NCI-H2107 treated with DMSO at 0.1 percent for 48 hours (cell line): ENCODE measurements at regions not wholly inside any gene's neighbourhood (a gene's known extent, or its start where the extent isn't known, plus 50 kb on each side); places are given as distances from the start of the nearest gene placed in this dataset.

Experiments used
- DNase-seq: peaks from one replicate; lab custom pipeline; 2025; ENCODE audit not compliant: unreplicated experiment; lab: John Stamatoyannopoulos, UW

- no peak for DNase-seq
Observed at GRCh38 chr2:129847043-129847442, 132.4 kb upstream of the RAB6C start.

DNA sequence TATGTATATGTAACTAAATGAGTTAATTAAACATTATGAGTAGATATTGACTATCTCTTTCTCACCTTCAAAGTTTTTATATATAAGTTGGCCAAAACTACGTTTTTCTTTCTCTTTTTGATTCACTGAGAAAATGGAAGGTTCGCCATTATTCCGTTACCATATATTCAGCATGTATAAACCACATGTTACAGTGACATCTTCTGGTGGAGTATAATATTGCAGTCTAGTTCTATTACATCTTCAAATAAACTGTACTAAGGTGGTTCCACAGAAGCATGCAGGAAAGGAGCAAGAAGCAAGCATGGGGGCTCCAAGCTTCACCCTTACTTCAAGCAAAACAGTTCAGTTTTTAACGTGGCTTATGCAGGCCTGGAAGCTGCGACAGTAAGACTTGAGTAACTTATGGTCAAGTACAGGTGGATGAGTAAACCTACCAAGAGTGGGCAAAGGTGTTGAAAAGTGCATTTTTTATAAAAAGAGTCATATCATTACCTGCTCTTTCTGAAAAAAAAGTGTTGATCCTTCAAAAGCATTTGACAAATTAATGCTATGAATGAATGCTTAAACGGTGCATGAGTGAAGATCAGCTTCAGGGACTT, 129.8 kb upstream of the RAB6C start:
- DNase-seq, result peak; percentile 59

GRCh38 chr2:129857200-129857599, 122.3 kb upstream of the RAB6C start:
- peak; percentile 23 for DNase-seq

DNA sequence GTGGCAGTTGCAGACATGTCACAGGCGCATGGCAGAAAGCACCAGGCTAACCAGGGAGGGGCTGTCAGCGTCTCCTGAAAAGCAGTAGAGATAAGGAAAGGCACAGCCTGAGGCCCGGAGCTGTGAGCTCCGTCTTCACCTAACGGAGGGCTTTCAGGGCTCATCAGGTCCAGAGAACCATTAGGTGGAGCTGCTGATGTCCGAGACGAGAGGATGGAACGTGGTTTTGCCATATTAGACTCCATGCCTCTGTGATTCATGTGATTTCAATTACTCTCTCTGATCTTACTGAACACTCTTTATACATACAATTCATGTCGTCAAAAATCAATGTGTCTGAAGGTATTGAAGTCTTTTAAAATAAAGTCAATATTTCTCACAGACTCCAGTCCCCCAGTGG, 120.3 kb upstream of the RAB6C start:
- no peak for DNase-seq

- no peak for DNase-seq
Observed at GRCh38 chr2:129860088-129860487, 119.4 kb upstream of the RAB6C start.

DNA sequence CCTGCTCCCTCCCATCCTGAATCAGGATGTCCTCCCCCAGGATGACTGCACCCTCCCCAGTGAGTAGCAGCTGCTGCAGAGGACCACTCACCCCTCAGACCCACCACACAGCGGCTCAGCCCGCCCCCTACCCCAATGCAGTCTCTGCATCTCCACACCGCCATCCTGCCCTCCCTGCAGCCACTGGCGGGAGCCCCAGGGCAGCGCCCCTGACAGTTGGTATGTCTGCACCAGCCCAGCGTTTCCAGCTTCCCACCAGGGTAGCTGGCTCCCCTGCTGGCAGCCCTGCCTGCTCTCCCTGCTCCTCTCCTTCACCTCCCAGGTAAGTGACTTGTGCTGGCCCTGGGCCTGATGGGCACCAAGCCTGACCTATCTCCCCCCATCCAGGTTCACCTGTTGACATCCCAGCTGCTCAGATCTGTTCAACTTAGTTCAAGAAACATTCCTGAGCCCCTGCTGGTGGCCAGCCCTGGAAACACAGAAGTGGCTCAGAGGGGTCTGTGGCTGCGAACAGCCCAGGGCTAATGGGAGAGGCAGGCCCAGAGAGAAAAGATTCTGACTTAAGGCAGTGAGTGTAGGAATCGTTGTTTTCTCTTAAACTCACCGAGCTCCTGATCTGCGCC, 117.7 kb upstream of the RAB6C start:
- DNase-seq, result no peak

DNA sequence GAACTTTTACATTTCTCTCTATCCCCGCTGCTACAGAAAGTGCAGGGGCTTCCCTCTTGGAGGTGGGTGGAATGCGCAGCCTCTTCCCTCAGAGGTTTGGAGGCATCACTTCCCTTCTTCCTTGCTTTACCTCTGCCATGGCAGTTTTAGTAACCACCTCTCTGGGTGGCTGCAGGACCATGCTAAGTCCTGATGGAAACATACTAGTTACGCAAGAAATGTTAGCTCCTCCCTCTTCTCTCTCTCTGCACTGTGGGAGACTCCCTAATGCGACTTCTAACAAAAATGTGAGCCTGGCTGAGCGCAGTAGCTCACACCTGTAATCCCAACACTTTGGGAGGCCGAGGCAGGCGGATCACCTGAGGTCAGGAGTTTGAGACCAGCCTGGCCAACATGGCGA, 116.8 kb upstream of the RAB6C start:
- DNase-seq, result no peak

GRCh38 chr2:129863350-129863749, 116.1 kb upstream of the RAB6C start:
- DNase-seq, result no peak

DNA sequence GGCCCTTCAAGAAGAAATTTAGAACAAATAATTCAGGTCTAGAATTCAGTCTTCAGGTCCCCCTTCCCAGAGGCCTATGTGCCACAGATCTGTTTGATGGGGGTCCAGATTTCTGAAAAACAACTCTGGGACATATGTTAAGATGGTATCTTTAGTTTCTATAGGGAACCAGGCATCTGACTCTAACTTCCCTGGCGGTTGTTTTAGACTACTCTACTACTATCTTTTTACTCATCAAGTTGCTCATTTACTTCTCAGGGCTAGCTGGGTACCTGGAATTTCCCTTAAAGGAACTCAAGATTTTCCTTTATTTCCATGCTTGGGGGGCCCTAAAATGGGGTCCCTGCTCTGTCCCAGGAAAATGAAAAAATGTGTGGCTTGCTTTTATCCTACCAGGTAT, 114.7 kb upstream of the RAB6C start:
- no peak for DNase-seq

DNA sequence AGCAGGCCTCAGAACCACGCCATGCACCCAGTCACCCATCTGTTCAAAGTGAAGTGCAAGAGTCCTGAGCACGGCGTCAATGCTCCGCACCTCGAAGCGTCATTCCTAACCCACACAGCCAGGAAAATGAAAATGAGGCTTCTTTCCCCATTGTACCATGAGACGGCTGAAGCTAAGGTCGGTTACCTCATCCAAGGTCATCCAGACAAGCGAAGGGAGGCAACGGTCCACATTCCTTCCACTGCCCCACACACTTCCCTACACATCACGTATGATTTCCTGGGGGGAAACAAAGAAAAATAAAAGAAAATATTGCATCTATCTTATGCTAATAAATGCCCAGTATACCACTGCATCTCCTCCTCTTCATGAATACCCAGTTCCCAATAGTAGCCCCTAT, 113.5 kb upstream of the RAB6C start:
- DNase-seq, result no peak

- no peak for DNase-seq
Observed at GRCh38 chr2:129866391-129866790, 113.1 kb upstream of the RAB6C start.

- no peak for DNase-seq
Observed at GRCh38 chr2:129868151-129868550, 111.3 kb upstream of the RAB6C start.

DNA sequence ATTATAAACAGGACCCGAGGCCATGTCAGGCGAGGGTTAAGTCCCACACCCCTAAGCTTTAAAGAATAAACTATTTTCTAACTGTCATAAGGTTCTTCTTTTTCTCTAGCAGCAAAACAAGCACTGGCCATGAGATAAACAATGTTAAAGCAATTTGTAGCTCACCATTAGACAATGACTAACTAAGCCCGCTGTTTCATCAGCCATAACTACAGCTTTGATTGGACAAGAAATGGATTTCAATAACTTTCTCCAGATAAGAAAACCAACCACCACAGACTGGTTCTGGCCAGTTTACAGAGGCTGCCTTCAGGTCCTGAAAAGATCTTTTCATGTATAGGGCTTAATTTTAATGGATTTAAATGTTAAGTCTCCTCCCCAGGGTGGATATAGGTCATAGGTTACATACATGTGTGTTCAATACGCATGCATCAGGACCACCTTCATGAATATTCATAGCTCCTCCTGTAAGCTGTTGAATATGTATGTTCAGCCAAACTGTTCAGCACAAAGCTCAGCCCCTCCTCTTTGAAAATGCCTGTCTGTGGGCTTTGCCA, 108.7 kb upstream of the RAB6C start:
- no peak for DNase-seq

DNA sequence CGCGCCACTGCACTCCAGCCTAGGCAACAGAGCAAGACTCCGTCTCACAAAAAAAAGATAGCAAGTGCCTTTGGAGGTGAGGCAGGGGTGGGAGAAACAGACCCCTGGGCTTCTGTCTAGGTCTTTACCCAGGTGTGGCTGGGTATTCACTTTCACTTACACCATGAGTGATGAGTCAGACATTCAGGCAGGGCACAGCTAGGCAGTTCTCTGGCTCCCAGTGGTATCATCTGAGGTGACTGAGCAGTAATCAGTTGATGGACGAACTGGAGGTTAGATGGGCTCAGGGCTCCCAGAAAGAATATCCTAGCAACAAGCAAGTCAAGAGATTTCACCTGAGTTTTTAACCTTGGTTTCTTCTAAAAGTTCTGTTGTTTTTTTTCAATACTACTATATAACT, 107.0 kb upstream of the RAB6C start:
- DNase-seq, result no peak

GRCh38 chr2:129876541-129876940, 102.9 kb upstream of the RAB6C start:
- no peak for DNase-seq

GRCh38 chr2:129877289-129877741, 102.2 kb upstream of the RAB6C start:
- peak; percentile 81 for DNase-seq

- no peak for DNase-seq
Observed at GRCh38 chr2:129877795-129878775, 101.4 kb upstream of the RAB6C start.

DNA sequence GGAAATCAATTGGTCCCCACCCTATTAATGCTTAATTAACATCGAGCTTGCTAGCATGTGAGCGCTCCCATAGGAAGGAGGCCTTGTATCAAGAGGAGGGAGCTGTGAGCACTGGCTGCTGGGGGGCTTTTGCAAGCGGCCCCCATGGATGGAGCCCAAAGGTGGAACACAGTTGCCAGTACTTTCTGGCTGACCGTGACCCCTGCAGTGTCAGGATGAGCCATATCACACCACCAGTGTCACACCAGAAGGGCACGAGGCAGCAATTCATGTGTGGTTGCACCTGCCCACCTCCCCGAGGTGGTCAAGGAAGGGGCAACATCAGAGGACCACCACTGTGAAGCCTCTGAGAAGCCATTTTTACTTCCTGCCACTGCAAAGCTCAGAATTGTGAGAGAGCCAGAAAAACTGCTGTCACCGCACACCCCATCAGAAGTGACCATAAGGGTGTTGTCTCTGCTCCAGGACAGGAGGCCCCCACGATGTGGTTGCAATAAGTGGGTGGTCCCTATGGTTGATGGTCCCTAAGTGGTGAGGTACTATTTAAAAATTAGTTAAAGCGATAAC, 99.8 kb upstream of the RAB6C start:
- DNase-seq, result no peak

DNA sequence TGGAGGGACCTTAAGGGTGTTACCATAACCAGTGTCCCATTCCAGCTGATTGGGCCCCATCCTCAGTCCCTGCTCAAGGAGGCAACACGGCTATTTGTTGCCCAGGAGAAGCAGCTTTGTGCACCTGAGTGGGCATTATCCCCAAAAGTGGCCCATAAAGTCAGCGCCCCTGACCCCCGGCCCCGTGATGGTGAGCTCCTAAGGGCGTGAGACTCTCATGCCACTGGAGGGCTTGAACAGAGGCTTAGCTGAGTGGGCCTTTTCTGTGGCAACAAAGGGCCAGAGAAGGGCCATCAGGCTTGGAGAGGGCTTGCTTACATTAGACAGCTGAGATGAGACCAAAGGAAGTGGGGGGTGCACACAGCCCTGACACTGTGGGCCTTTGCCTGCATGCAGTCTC, 99.2 kb upstream of the RAB6C start:
- no peak for DNase-seq

DNA sequence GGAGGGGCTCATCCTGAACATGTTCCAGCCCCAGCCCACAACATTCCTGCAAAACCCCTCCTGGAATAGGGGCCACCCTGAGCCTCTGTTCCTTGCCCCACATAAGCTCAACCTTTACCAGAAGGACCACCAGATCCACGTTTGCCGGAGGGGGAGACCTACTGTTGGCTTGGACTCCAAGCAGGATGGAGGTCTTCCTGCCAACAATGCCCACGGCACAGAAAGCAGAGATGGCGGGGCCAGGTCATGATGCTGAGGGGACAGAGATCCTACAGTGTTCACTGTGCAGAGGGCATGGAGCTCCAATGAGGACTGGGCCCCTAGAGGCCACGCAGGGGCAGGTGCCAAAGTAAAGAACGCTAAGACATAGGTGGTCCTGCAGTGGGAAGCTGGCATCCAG, 98.5 kb upstream of the RAB6C start:
- DNase-seq, result no peak

DNA sequence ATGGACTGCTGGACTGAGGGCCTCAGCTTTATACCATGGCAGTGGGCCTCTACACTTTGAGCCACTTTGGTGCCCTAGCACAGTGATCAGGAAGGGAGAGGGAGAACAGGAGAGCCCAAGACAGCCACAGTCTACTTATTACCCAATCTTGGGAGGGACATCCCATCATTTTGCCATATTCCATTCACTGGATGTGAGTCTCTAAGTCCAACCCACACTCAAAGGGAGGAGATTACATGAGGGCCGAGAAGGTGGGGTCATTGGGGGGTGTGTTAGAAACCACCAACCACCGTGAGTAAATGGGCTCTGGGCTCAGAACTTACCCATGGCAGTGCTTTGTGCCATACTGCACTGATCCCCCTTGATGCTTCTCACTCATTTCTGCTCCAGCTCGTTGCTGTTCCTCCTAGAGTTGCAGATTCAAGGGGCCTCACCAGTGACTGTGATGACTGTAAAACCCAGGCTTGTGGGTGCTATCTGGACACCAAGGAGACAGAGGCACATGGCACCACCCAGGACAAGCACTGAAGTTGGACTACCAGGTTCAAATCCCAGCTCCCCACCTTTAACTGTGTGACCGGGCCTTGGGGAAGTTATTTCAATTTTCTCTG, 97.6 kb upstream of the RAB6C start:
- DNase-seq, result no peak
